BJ (cell line): ENCODE measurements at regions not wholly inside any gene's neighbourhood (a gene's known extent, or its start where the extent isn't known, plus 50 kb on each side); places are given as distances from the start of the nearest gene placed in this dataset.

Experiments
- CTCF ChIA-PET: fragments of 350-600 bp; formaldehyde crosslinking; extraction: SDS; loops from one replicate; lab custom pipeline; 2021; ENCODE audit warnings: antibody characterized with exemption, inconsistent platforms; lab: Yijun Ruan, JAX
- POLR2A ChIA-PET: fragments of 300-600 bp; sonication (Branson Sonifier 250); formaldehyde crosslinking; extraction: SDS; loops from one replicate; lab custom pipeline; 2021; ENCODE audit warnings: antibody characterized with exemption; lab: Charles Lee
- DNase-seq: peaks from one replicate; pipeline ENCODE4 v3.0.0-alpha.2; 2011; ENCODE audit warnings: low read depth
- H3K27me3 ChIP-seq: 2 replicates; pipeline ENCODE4 v1.6.0; 2011; ENCODE audit warnings: low read length; ENCODE audit not compliant: control insufficient read depth, insufficient read depth
- H3K36me3 ChIP-seq: 2 replicates; pipeline ENCODE4 v1.5.1; 2011; ENCODE audit warnings: low read length; ENCODE audit not compliant: control insufficient read depth, insufficient read depth
- H3K4me3 ChIP-seq: 2 replicates; pipeline ENCODE4 v1.5.1; 2011; ENCODE audit warnings: low read depth, mild to moderate bottlenecking, control low read depth, low read length
- TF ChIP-seq, protein P1 (sequence below): IDR thresholded peaks from 2 replicates; pipeline ENCODE4 v1.5.1; 2011; ENCODE audit warnings: low read depth, mild to moderate bottlenecking, control low read depth, inconsistent platforms, low read length, moderate library complexity; ENCODE audit not compliant: insufficient read depth

DNA sequence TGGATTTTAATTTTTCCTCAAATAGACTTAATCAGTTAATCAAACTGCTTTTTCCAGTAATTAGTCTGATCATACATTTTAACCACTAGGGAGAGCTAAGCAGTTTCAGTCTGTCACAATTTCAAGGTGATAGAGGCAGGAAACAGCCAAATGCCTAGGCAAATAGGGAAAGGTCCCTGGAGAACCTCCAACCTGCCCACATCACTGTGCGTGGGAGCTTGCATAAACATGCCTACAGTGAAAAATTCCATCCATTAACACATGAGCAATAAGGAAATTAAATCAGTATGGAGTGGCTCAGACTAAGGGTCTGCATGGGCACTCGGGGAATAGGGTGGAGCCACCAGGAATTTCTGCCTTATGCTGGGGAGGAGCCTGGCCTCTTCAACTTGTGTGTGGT is 74.6 kb downstream of the AASDHPPT start:
- ChIA-PET POLR2A (no interaction called here), CTCF (interaction anchor here (0.6 to 0.9 kb wide), 3 partner anchors 8 to 690 kb away, joined by 3 read pairs; no protein-coding TSS in a partner anchor)
- no peak overlapping the region for H3K4me3 ChIP-seq
- DNase-seq = peak; percentile 9
- H3K27me3 ChIP-seq = no peaks in the 10 kb centered on the region
- TF ChIP-seq, protein P1, sequence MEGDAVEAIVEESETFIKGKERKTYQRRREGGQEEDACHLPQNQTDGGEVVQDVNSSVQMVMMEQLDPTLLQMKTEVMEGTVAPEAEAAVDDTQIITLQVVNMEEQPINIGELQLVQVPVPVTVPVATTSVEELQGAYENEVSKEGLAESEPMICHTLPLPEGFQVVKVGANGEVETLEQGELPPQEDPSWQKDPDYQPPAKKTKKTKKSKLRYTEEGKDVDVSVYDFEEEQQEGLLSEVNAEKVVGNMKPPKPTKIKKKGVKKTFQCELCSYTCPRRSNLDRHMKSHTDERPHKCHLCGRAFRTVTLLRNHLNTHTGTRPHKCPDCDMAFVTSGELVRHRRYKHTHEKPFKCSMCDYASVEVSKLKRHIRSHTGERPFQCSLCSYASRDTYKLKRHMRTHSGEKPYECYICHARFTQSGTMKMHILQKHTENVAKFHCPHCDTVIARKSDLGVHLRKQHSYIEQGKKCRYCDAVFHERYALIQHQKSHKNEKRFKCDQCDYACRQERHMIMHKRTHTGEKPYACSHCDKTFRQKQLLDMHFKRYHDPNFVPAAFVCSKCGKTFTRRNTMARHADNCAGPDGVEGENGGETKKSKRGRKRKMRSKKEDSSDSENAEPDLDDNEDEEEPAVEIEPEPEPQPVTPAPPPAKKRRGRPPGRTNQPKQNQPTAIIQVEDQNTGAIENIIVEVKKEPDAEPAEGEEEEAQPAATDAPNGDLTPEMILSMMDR = 0 out of 2 replicates have a peak, but pooled peaks have one; percentile 16
- no peaks in the 10 kb centered on the region for H3K36me3 ChIP-seq

DNA sequence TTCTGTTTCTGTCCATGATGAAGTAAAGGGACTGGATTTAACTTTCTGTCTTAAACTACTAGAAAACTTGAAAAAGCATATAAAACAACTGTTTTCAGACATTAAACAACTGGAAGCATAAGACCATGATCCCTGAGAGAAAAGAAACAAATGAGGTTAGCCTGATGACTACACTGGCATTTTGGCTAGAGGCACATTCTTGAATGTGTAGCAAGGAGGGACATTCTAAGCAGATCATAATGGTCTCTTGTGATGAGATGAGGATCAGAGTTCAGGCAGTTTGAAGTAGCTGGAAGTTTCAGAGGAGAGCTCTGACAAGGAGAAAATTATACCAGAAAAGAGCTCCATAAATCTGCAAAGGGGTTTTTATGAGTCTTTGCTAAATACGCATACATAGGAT is 75.4 kb downstream of the AASDHPPT start:
- Histone ChIP-seq H3K36me3 (no peaks in the 10 kb centered on the region), H3K4me3 (no peak overlapping the region), H3K27me3 (no peaks in the 10 kb centered on the region)
- POLR2A ChIA-PET = no interaction called here
- TF ChIP-seq, protein P1 = no peak
- CTCF ChIA-PET = interaction anchor here (1.4 kb wide), 1 partner anchor 433 kb away, joined by 4 read pairs; no protein-coding TSS in a partner anchor
- no peak for DNase-seq

DNA sequence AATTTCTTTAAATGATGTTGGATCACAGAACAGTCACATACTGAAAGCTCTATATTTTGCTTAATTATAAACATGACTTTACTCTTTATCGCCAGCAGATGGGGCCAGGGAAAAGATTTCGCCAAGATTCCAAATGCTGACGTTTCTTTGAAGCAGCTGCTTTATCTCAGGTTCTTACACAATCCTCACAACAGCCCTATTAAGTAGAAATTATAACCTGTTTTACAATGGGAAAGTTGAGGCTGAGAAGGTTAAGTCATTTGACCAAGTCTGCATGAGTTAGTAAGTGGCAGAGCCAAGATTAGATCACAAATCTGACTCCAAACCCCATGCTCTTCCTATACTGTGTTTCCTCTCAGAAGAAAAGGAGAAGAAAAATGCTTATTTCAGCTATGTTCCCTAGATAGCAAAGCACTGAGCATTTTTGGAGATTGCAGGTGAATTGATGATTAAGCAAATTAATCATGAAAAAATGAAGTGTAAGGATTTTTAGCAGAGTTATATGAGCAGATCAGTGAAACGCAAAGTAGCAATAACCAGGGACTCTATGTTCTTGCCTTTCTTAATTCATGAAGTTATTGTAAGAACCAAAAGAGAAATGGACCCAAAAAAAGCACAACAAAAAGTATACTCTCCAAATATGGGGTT is 79.0 kb downstream of the AASDHPPT start:
- TF ChIP-seq, protein P1 = peak; percentile 55
- ChIA-PET POLR2A (no interaction called here), CTCF (interaction anchor here (0.6 to 2.4 kb wide), 9 partner anchors 8 to 469 kb away, joined by 3 to 11 read pairs (median 3); no protein-coding TSS in a partner anchor)
- Histone ChIP-seq H3K36me3 (no peaks in the 10 kb centered on the region), H3K27me3 (no peaks in the 10 kb centered on the region), H3K4me3 (no peak overlapping the region)
- peak; percentile 21 for DNase-seq

DNA sequence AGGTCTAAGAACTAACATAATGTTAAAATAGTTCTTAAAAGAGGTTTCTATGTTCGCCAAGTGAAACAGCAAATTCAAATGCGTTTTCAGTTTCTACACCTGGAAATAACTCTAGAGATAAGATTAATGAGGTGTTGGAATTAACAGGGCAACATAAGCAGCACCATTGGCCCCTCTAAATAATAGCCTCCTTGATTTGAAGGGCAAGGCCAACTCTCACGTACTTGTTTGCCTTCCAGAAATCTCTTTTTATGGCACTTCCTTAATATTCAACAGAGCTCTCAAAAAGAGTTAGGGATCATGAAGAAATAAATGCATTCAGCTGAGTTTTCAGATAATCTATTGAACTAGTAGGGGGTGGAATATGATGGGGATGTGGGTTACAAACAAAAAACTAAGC is 80.9 kb downstream of the AASDHPPT start:
- CTCF ChIA-PET = no interaction called here
- TF ChIP-seq, protein P1 = no peak
- POLR2A ChIA-PET = no interaction called here
- H3K4me3 ChIP-seq = no peak overlapping the region
- no peak for DNase-seq
- no peaks in the 10 kb centered on the region for H3K27me3 ChIP-seq
- H3K36me3 ChIP-seq = no peaks in the 10 kb centered on the region

DNA sequence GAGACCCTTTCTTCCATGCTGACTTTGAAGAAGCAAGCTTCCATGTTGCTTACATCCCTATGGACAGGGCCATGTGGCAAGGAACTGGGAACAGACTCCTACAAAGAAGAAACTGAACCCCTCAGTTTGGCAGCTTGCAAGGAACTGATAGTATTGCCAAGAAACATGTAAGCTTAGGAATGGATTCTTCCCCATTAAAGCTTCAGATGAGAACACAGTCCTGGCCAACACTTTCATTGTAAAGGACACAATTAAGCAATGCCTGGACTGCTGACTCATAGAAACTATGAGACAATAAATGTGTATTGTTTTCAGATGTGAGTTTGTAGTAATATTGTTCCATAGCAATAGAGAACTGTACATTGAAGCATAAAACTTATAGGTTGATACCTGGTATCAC is 82.4 kb downstream of the AASDHPPT start:
- ChIA-PET CTCF (interaction anchor here (1.0 kb wide), 2 partner anchors 8 to 425 kb away, joined by 3 read pairs; no protein-coding TSS in a partner anchor), POLR2A (no interaction called here)
- no peak for DNase-seq
- H3K27me3 ChIP-seq = no peaks in the 10 kb centered on the region
- H3K4me3 ChIP-seq = no peak overlapping the region
- H3K36me3 ChIP-seq = no peaks in the 10 kb centered on the region
- TF ChIP-seq, protein P1 = no peak
